Inferior parietal cortex (tissue), 1 donor: ENCODE measurements at regions not wholly inside any gene's neighbourhood (a gene's known extent, or its start where the extent isn't known, plus 50 kb on each side); places are given as distances from the start of the nearest gene placed in this dataset.

Source experiments
- DNase-seq: peaks from one replicate; pipeline ENCODE4 v3.0.0-alpha.2; 2016; ENCODE audit errors: extremely low spot score

DNA sequence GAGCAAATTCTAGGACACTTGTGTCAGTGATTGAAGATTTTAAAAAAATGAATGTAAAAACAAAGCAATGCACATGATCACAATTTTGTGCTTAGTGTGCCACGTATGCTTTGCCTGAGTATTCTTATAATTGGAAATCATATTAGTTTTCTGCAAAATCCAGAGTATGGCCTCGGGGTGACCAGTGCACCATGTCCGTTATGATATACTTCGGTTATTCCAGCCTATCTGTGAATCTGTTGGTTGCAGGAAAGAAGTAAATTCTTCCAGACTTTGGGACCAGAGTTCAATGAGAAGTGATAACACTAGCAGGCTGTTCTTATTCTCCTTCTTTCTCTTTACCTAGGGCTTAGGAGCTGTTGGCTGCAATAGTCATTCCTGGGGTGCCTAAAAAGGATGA, 152.0 kb upstream of the TMC3 start:
- no peak for DNase-seq

DNA sequence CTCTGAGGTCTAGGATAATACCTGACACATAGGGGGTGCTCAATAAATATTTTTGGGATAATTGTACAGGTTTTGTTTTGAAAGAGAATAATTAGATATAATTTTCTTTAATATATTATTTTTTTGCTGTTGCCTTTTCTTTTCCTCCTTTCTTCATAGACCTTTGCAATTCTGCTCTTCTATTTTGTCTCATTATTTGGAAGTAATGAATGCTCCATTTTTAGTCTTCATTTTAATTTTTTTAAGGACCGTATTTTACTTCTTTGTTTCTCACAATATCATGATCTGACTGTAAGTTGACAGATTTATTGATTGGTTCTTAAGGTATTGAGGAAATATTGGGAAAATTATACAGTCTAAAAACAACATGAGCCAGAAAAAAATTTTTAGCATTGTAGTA, 150.5 kb upstream of the TMC3 start:
- DNase-seq, result no peak

DNA sequence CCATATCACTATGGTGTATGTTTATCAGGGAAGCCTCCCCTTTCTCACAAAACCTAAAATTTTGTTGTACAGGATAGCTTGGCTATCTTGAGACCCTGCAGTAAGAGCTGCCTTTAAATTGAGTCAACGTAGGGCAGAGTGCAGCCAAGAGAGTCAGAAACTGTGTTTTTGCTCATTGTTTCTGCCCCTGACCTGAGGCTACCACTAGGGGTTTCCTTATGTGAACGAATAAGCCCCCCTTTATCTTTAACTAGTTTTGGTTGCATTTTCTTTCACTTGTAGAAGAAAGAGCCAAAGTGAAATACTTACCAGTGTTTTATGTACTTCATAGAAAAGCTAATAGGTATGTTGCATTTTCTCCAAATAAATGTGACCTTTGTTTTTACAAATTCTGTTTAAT, 149.9 kb upstream of the TMC3 start:
- DNase-seq, result no peak

DNA sequence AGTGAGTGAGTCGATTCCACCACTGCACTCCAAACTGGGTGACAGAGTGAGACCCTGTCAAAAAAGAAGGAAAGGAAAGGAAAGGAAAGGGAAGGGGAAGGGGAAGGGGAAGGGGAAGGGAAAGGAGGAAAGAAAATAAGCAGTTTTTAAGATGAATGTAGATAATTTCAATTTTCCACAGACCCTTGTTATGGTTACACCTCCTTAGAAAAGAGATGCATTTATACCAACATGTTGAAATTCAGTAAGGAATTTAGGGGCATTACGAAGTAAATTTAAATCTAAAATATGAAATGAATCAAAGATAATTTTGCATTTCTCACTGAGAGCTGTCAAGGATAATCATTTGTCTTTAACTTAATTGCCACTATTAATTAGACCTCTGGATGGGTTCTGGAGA, 146.5 kb upstream of the TMC3 start:
- DNase-seq, result no peak

DNA sequence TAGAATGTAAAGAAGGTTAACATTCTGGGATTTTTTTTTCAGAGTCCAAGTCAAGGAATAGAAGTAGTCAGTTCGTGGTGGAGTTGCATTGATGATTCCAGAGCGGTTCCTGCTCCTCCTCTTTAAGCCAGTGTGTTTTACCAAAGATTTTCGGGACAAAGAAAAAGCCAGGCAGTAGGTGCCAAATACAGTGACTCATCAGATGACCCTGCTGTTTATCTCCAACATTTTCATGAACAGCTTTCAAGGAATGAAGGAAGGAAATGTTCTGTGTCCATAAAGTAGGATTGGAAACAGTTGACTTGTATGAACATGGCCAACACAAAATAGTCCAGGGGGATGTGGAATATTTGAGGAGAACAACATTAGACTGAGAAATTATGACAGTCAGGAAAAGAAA, 142.4 kb upstream of the TMC3 start:
- no peak for DNase-seq

DNA sequence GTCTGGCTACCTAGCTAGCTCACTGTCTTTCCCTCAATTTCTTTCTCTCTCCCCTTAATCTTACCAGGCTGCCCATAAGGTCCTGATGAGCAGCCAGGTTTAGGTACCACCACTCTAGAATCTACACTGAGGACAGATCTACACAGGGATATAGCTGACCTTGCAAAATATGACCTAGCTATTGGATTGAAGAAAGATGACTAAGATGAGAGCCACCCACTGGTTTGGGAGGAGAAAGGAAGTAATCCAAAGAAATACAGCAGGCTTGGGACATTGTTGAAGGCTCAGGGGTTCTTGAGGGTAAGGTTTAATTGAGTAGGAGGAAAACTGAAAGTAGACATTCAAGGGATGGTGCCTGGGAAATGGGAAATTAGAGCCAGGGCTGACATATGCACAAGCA, 142.0 kb upstream of the TMC3 start:
- DNase-seq, result no peak

DNA sequence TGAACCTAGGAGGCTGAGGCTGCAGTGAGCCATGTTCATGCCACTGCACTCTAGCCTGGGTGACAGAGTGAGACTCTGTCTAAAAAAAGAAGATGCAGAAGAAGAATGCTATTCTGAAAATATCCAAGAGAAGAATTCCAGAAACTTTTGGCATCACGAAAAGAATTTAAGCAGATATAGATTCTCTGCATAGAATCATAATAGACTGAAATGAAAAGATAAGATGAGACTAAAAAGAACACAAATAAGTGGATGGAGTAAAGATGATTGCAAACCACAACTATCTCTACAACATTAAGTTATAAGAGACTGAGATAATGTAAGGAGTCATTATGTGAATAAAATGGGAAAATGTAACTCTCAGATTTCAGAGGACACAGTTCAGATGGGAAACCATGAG, 140.7 kb upstream of the TMC3 start:
- no peak for DNase-seq

DNA sequence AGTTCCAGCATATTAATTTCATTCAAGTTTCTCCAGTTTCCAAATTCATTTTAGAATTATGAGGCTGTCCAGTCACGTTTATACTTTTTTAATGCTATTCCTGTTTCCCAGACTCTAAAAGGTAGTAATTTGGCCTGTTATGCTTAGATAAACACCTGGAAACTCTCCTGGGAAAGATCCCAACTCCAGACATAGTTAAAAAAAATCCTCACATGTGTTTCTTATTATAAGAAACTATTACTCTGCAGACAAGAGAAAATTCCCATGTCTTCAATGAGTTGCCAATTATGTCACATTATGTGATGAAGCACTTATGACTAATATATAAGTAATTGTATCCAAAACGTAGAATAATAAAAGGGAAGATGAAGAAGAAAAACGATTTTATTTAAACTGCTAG, 137.1 kb upstream of the TMC3 start:
- no peak for DNase-seq

DNA sequence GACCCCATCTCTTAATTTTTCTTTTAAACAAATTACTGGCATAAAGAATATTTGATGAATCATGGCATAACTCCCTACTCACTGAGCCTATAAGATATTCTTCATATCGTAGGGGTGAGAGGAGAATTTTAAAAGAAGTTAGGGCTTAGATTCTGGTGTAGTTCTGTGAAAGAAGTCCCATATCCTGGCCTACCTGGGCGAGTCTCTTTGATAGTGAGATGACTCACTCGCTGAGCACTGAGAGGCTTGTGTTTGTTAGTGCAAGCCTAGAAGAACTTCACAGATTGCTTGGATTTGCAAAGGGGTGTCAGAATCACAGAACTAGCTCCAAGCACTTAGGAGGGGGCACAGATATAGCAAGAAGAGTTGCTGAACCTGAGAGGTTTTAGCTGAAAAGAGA, 133.8 kb upstream of the TMC3 start:
- DNase-seq, result no peak

DNA sequence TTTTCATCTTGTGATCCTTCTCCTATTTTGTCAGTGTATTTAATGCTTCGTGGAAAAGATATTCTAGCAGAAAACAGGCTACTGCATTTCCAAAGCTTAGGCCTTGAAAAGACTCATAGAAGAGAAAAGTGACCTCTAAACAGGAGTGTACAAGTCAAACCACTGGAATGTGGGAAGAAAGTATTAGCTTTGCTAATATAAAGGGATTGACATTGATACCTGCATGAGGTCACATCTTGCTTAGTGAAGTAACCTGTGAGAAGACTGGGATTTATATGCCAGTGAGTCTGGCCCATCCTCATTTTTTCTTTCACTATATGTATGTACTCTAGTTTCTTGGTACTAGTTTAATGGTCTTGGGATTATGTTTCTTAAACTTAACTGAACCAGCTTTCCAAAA, 132.9 kb upstream of the TMC3 start:
- no peak for DNase-seq

DNA sequence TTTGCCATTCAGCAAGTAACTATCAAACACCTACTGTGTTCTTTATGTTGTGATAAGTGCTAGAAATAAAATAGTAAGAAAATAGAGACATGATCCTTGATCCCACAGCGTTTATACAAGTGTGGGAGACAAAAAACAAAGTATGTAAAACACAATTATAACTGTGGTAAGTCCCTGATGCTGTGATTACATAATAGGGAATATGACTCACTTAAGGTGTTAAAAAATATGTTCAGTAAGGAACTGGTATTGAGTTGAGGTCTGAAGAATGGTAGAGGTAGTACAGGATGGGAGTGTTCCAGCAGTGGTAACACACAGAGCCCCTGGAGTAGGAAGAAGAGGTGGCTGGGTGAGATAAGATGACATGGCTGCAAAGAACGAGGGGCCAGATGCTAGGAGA, 132.1 kb upstream of the TMC3 start:
- DNase-seq, result no peak

DNA sequence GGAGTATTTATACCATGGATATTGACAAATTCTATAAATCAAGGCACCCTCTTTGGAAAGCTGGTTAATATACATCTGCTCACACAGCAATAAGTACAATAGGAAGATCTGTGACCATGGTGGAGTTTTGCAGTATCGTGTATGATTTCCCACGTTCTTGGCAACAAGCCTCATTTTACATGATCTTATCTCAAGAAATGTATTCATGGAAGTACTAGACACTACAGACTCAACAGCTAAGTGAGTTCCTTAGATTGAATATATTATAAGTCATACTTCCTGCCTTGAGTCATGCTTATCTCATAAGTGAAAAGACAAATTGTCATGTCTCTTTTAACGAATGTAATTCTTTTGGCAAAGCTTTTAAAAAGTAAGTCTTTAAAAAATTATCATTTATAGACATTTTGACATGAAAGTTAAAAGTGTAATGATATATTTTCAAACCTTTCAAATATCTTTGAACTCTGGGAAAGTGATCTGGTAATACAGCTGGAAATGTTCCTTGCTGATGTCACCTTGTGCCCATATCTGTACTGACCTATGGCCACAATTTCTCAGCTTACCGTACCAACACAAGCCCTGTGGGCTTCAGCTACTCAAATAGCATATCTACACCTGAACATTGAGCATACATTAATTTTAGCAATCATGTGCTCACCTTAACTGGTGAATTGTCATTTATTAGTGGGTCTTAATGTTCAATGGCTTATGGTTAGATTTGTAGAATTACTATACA, 130.3 kb upstream of the TMC3 start:
- no peak for DNase-seq

DNA sequence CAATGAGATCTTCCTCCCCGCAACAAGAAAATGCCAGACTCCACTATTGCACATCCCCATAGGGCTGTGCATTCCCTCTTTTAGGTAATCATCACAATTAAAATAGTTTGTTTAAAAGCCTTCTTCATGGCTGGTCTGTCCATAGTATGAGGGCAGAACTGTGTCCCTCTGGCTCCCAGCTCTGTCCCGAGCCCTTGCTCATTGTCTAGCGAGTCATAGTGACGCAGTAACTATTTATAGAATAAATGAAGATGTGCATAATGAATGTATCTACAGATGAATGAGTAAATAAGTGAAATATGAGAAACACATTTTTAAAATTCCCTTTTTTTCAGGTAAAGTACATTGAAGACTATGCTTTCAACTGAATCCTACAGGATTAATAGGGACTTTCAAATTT, 128.4 kb upstream of the TMC3 start:
- DNase-seq, result no peak

DNA sequence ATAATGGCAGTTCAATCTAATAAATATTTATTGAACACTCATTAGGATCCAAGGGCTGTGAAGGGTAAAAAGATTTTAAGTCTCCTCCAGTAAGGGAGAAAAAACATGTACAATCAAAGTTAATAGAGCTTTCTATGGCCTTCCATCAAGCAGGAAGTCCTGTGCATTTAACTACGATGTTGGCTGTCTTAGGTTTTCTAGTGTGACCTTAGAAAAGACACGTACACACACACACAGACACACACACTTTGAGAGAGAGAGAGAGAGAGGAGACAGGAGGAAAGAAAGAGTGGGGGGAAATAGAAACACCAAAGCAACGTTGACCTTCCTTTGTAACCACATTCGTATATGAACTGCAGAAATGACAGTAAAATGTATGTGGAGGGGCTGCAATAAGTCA, 126.1 kb upstream of the TMC3 start:
- no peak for DNase-seq

DNA sequence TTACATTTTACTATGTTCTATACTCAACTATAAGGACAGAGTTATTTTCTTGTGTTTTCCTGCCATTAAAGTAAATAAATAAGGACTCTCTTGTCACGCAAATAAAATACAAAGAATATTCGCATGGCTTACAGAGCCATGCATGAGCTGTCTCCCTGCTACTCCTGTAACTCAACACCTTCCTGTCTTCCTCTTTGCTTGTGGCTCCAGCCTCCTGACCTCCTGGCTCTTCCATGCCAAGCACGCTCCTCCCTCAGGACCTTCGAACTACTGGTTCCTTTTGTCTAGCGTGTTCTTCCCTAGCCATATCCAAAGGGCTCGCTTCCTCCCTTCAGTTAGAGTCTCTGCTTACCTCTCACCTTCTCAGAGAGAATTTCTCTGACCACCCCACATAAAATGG, 124.3 kb upstream of the TMC3 start:
- no peak for DNase-seq

DNA sequence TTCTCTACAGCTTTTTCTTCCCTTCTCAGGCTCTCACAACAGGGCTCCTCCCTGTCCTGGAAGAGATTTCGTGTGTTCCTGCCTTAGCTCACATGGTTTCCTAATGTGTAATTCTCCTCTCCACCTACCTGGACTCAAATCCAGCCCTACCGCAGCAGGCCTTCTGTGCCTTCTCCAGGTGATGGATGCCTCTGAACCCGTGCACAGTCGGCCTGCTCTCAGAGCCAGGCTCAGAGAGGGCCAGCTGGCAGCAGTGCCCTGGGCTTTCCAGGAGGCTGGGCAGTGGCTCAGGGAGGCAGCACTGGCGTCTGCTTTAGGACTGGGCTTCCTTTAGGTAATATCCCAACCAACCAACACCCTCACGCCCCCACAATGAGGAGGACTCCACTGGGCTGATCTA, 123.2 kb upstream of the TMC3 start:
- DNase-seq, result no peak

DNA sequence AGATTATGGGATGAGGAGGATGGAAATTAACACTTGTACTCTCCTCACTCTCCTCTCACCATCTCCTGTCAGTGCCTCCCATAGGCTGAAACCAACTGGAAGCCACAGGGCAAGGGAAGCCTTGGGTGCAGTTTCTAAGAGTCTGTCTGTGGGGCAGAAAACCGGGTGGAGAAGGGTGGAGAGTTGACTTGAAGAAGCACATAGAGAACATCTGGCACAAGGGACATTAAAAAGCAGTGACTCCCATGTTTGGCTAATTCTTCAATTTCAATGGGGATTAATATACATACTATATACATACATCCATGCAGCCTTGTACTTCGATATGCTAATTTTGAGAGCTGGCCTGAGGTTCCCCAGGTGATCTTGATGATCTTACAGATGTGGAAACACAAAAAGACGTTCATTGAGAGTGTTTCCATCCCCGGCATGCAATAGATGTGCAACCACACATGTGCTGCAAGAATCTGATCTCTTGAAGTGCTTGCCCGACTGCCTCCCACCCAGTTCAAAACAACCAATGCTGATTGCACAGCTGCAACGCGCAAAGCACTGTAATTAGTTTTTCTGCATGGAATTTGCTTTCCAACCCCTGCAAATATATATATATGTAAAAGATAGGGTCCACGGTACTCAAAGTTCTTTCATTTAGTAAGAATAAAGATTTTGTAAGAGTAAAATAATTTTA, 121.9 kb upstream of the TMC3 start:
- DNase-seq, result no peak

DNA sequence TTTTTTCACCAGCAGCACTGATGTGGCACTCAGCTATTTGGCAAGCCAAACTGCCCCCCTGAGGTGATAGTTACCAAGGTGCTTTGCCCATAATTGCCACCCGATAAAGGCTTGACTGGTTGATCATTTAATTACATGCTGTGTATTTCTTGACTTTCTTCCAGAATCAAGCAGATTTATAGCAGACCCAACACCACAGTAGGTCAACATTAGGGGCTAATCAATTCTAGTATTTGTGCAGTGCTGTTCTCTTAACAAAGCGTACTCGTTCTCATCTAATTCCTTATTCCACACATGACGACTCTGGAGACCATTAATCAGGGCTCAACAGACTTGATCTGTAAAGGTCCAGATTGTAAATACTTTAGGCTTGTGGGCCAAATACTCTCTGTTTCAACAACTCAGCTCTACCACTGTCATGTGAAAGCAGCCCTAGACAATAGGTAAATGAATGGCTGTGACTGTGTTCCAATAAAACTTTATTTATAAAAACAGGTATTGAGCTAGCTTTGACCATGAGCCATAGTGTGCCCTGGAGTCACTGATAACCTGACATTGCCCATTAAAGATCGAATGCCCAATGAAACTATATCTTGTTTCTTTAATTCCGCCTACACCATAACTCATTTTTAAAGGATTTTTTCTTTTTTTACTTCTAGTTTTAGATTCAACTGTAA, 119.1 kb upstream of the TMC3 start:
- no peak for DNase-seq

DNA sequence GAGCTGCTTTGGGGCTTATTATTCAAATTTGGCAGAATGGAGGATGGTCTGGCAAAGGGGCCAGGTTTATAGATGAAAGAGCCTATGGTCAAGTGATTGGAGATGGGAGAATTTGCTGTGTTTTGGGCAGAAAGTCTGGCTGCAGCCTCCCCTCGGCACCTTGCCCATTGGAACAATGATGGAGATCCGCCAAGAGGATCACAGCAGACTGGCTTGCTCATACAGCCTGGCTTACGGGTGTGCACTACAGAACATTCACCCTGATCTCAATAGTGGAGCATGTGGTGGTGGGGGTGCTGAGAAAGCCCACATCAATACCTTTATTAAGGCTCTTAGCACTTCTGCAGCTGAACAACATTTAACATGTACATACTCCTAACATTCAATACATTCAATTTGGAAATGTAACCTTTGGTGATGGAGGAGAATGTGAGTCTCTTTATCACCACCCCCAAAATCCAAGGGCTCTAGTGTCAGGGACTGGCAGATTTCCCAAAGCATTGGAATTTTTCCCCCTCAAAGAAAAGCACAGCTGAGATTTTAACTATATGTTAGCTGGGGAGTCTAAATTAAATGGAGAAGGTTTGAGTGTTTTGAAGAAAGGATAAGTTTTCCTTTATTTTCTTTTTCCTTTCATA, 118.4 kb upstream of the TMC3 start:
- peak; percentile 18 for DNase-seq

DNA sequence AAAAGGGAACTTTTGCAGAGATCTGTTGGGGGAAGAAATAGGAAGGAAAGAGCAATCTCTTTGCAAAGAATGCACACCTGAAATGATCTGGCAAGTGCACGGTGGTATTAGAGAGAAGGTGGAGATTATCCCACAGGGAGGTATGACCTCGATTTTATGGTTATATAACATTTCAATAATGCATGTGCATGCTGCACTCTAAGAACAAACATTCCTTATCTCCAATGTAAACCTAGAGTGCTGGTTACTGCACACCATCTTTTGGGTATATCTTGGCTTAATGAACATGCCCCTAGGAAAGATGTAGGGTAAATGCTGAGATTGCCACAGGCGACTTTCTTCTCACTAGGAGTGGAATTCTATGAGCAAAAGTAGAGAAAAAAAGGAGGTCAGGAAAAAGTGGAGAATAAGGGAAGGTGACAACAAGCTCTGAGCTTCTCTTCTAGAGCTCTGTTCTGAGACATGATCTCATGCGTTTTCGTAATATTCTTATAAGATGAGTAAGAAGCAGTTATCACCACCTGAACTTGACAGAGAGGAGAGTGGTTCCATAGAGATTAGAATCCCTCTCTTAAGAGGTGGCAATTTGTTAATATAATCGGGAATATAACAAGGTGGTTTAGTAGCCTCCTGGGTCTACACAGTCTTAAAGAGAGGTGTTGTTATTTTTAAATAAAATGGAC, 117.5 kb upstream of the TMC3 start:
- DNase-seq, result no peak

DNA sequence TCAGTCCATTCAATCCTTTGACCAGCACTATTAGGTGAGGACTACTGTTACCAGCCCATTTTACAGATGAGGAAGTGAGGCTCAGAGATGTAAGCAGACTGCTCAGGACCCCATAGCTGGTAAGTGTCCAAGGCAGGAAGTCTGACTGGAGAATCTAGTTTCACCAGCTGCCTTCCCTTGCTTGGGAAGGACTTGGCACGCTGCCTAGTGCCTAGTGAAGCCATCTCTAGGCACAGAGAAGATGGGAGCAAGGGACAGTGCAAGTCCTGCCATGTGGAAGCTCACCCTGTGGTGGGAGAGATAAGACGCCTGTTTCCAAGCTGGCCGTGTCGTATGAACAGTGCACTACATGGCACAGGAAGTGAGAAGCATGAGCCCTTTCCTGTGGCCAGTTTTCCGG, 111.8 kb upstream of the TMC3 start:
- DNase-seq, result no peak
